ENCODE measurements at regions not wholly inside any gene's neighbourhood (a gene's known extent, or its start where the extent isn't known, plus 50 kb on each side); places are given as distances from the start of the nearest gene placed in this dataset.

GRCh38 chr10:10133281-10133680, 884.4 kb upstream of the CELF2 start:
- H3K4me3 ChIP-seq (ENCODE audit: severe bottlenecking), result no peak overlapping the region
- ATAC-seq (ENCODE audit: low read depth) (no peak), DNase-seq (ENCODE audit: low spot score) (no peak)
- TF ChIP-seq, protein P1, sequence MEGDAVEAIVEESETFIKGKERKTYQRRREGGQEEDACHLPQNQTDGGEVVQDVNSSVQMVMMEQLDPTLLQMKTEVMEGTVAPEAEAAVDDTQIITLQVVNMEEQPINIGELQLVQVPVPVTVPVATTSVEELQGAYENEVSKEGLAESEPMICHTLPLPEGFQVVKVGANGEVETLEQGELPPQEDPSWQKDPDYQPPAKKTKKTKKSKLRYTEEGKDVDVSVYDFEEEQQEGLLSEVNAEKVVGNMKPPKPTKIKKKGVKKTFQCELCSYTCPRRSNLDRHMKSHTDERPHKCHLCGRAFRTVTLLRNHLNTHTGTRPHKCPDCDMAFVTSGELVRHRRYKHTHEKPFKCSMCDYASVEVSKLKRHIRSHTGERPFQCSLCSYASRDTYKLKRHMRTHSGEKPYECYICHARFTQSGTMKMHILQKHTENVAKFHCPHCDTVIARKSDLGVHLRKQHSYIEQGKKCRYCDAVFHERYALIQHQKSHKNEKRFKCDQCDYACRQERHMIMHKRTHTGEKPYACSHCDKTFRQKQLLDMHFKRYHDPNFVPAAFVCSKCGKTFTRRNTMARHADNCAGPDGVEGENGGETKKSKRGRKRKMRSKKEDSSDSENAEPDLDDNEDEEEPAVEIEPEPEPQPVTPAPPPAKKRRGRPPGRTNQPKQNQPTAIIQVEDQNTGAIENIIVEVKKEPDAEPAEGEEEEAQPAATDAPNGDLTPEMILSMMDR (IDR thresholded peaks at IDR 0.05; ENCODE audit: poor library complexity, severe bottlenecking), result no peak
- no peaks in the 10 kb centered on the region for H3K9me3 ChIP-seq (ENCODE audit: severe bottlenecking)
- H3K36me3 ChIP-seq (ENCODE audit: low read depth), result no peaks in the 10 kb centered on the region
- no peaks in the 10 kb centered on the region for H3K27me3 ChIP-seq (ENCODE audit: insufficient read depth, poor library complexity, severe bottlenecking)
- no peaks in the 10 kb centered on the region for H3K4me1 ChIP-seq (ENCODE audit: insufficient read depth, poor library complexity, severe bottlenecking)
- no peak overlapping the region for H3K27ac ChIP-seq (ENCODE audit: poor library complexity, severe bottlenecking)

GRCh38 chr10:10138685-10139084, 879.0 kb upstream of the CELF2 start:
- Histone ChIP-seq H3K4me3 (ENCODE audit: severe bottlenecking) (peak overlapping the region; percentile 25), H3K9me3 (ENCODE audit: severe bottlenecking) (no peaks in the 10 kb centered on the region), H3K36me3 (ENCODE audit: low read depth) (no peaks in the 10 kb centered on the region), H3K27ac (ENCODE audit: poor library complexity, severe bottlenecking) (no peak overlapping the region), H3K27me3 (ENCODE audit: insufficient read depth, poor library complexity, severe bottlenecking) (no peaks in the 10 kb centered on the region), H3K4me1 (ENCODE audit: insufficient read depth, poor library complexity, severe bottlenecking) (peaks cover 2% of the 10 kb centered on the region)
- DNase-seq (ENCODE audit: low spot score), result no peak
- no peak for ATAC-seq (ENCODE audit: low read depth)
- TF ChIP-seq, protein P1 (IDR thresholded peaks at IDR 0.05; ENCODE audit: poor library complexity, severe bottlenecking), result no peak

DNA sequence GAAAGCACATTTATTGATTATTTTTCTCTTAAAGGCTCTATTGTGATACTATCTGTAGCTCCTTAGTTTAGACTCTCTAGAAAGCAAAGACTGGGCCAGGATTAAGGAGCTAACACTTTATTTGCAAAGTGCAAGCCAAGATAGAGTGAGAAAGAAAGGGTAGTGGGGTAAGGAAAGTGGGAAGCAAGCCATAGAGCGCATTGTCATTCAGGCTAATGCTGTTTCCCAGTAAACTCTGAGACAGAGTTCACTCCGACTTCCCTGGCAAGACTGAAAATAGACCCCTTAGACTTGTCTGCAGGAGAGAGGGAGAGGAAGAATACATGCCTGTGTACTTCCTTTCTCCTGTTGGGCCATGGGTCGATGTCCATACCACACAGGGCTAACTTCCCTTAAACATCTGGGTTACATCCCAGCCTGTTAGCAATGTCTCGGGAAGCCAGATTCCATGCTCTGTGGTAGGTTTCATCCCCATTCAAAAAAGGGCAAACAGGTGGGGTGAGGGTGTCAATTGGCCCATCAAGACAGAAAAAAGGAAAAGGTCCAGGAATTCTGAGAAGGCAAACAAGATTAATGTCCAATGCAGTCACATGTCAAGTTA, 875.8 kb upstream of the CELF2 start:
- Histone ChIP-seq H3K9me3 (ENCODE audit: severe bottlenecking) (no peaks in the 10 kb centered on the region), H3K27ac (ENCODE audit: poor library complexity, severe bottlenecking) (no peak overlapping the region), H3K27me3 (ENCODE audit: insufficient read depth, poor library complexity, severe bottlenecking) (no peaks in the 10 kb centered on the region), H3K36me3 (ENCODE audit: low read depth) (no peaks in the 10 kb centered on the region), H3K4me3 (ENCODE audit: severe bottlenecking) (no peak overlapping the region), H3K4me1 (ENCODE audit: insufficient read depth, poor library complexity, severe bottlenecking) (peaks cover 2% of the 10 kb centered on the region)
- TF ChIP-seq, protein P1 (IDR thresholded peaks at IDR 0.05; ENCODE audit: poor library complexity, severe bottlenecking), result no peak
- DNase-seq (ENCODE audit: low spot score), result no peak
- no peak for ATAC-seq (ENCODE audit: low read depth)

DNA sequence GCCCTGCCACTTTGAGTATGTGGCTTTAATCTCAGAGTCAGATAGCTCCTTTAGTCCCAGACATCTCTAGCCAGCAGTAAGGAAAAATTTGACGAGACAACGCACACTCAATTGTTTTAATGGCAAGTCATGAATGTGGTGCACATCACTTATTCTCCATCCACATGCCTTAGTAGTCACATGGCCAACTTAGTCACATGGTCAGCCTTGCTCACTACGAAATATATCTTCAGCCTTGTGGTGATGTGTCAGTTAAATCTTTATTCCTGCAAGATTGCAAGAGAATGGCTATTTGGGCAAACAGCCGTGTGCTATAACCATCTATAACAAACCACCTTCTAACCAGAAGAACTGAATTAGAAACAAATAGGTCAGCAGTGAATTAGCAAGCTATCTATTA, 871.1 kb upstream of the CELF2 start:
- no peak for DNase-seq (ENCODE audit: low spot score)
- Histone ChIP-seq H3K4me3 (ENCODE audit: severe bottlenecking) (no peak overlapping the region), H3K4me1 (ENCODE audit: insufficient read depth, poor library complexity, severe bottlenecking) (no peaks in the 10 kb centered on the region), H3K27me3 (ENCODE audit: insufficient read depth, poor library complexity, severe bottlenecking) (no peaks in the 10 kb centered on the region), H3K27ac (ENCODE audit: poor library complexity, severe bottlenecking) (no peak overlapping the region), H3K36me3 (ENCODE audit: low read depth) (no peaks in the 10 kb centered on the region), H3K9me3 (ENCODE audit: severe bottlenecking) (no peaks in the 10 kb centered on the region)
- no peak for ATAC-seq (ENCODE audit: low read depth)
- TF ChIP-seq, protein P1 (IDR thresholded peaks at IDR 0.05; ENCODE audit: poor library complexity, severe bottlenecking), result no peak

- no peak overlapping the region for H3K4me3 ChIP-seq (ENCODE audit: severe bottlenecking)
- H3K27ac ChIP-seq (ENCODE audit: poor library complexity, severe bottlenecking), result no peak overlapping the region
- ATAC-seq (ENCODE audit: low read depth) (no peak), DNase-seq (ENCODE audit: low spot score) (no peak)
- no peaks in the 10 kb centered on the region for H3K9me3 ChIP-seq (ENCODE audit: severe bottlenecking)
- no peaks in the 10 kb centered on the region for H3K4me1 ChIP-seq (ENCODE audit: insufficient read depth, poor library complexity, severe bottlenecking)
- H3K27me3 ChIP-seq (ENCODE audit: insufficient read depth, poor library complexity, severe bottlenecking), result no peaks in the 10 kb centered on the region
- TF ChIP-seq, protein P1 (IDR thresholded peaks at IDR 0.05; ENCODE audit: poor library complexity, severe bottlenecking), result no peak
- H3K36me3 ChIP-seq (ENCODE audit: low read depth), result no peaks in the 10 kb centered on the region
Measured at GRCh38 chr10:10149899-10150298, 867.8 kb upstream of the CELF2 start.

All from RWPE2 (cell line).